Gastroesophageal sphincter (tissue), 4 donors: ENCODE measurements at regions not wholly inside any gene's neighbourhood (a gene's known extent, or its start where the extent isn't known, plus 50 kb on each side); places are given as distances from the start of the nearest gene placed in this dataset.

Experiments used
- ATAC-seq: fragments of 150-250 bp; one replicate; pipeline ENCODE4 v1.9.1; 2016; ENCODE audit warnings: mild to moderate bottlenecking, moderate library complexity
- H3K27ac ChIP-seq, 4 donors: fragments of 200-600 bp; sonication (generic) in 3 of 4; 1 replicate in 3 of 4; 2 replicates in 1 of 4; pipeline ENCODE4 v1.5.1; 2016 to 2019
- H3K27me3 ChIP-seq: fragments of 200-600 bp; sonication (generic); one replicate; pipeline ENCODE4 v1.5.1; 2019
- H3K36me3 ChIP-seq, 2 donors: fragments of 200-600 bp; sonication (generic); one replicate each; pipeline ENCODE4 v1.5.1; 2019; ENCODE audit warnings: control low read depth in 1 of 2
- H3K4me1 ChIP-seq, 3 donors: fragments of 200-600 bp; sonication (generic); 1 replicate in 2 of 3; 2 replicates in 1 of 3; pipeline ENCODE4 v1.5.1; 2016 to 2019; ENCODE audit warnings: control low read depth in 2 of 3
- H3K4me3 ChIP-seq, 2 donors: fragments of 200-600 bp; sonication (generic); one replicate each; pipeline ENCODE4 v1.5.1; 2019; ENCODE audit warnings: mild to moderate bottlenecking in 1 of 2, moderate library complexity in 1 of 2
- H3K9me3 ChIP-seq, 3 donors: fragments of 200-600 bp; sonication (generic); one replicate each; pipeline ENCODE4 v1.5.1; 2017 to 2019; ENCODE audit warnings: control low read depth in 2 of 3
- CTCF ChIP-seq, 4 experiments: fragments of 200-600 bp in 2 of 4; fragments of 450-650 bp in 2 of 4; sonication (generic) in 1 of 4; IDR thresholded peaks; one replicate each; pipeline ENCODE4 v1.5.1; 2017 to 2019; ENCODE audit warnings: antibody characterized with exemption in 4 of 4, mild to moderate bottlenecking in 2 of 4, moderate library complexity in 2 of 4
- EP300 ChIP-seq: sonication (generic); formaldehyde crosslinking; IDR thresholded peaks from one replicate; pipeline ENCODE4 v1.6.1; 2017; ENCODE audit warnings: antibody characterized with exemption, mild to moderate bottlenecking
- POLR2A ChIP-seq, 2 donors: fragments of 450-650 bp; IDR thresholded peaks; one replicate each; pipeline ENCODE4 v1.6.1; 2017; ENCODE audit warnings: antibody characterized with exemption in 2 of 2, mild to moderate bottlenecking in 2 of 2, moderate library complexity in 1 of 2
- POLR2AphosphoS5 ChIP-seq: sonication (generic); formaldehyde crosslinking; IDR thresholded peaks from one replicate; pipeline ENCODE4 v1.6.1; 2017; ENCODE audit warnings: antibody characterized with exemption
- WGBS, 2 donors: methylation state at CpG; one replicate each; pipeline ENCODE4 v1.1.5; 2018; ENCODE audit warnings: low coverage in 1 of 2; 5-methylcytosine and 5-hydroxymethylcytosine counted together

GRCh38 chr12:124147027-124147426, 147.9 kb upstream of the RFLNA start:
- 80% methylated on average over 2 of the region's 2 CpGs; no CpG with 5 or more reads in 1 of the 2 donors for WGBS, 2 donors
- H3K9me3 ChIP-seq, result peaks cover 0 to 7% (median 0%) of the 10 kb centered on the region in 3 donors
- H3K27ac ChIP-seq, result no peak overlapping the region
- ATAC-seq, result no peak
- H3K4me3 ChIP-seq, result no peak overlapping the region
- no peaks in the 10 kb centered on the region for H3K27me3 ChIP-seq
- H3K36me3 ChIP-seq, result no peaks in the 10 kb centered on the region
- TF ChIP-seq EP300 (no peak), CTCF (IDR thresholded peaks at IDR 0.05) (no peak), POLR2AphosphoS5 (no peak), POLR2A (IDR thresholded peaks at IDR 0.05) (no peak)
- H3K4me1 ChIP-seq, result peaks cover 0 to 9% (median 0%) of the 10 kb centered on the region in 3 donors

- H3K27ac ChIP-seq, result no peak overlapping the region
- H3K9me3 ChIP-seq, result peaks cover 0 to 6% (median 0%) of the 10 kb centered on the region in 3 donors
- ATAC-seq, result no peak
- H3K4me3 ChIP-seq, result no peak overlapping the region
- no peaks in the 10 kb centered on the region for H3K27me3 ChIP-seq
- peaks cover 0 to 9% (median 0%) of the 10 kb centered on the region in 3 donors for H3K4me1 ChIP-seq
- WGBS, 2 donors, result 56 to 59% methylated on average over 4 to 5 of the region's 6 CpGs
- TF ChIP-seq EP300, result no peak
- no peak for TF ChIP-seq POLR2A (IDR thresholded peaks at IDR 0.05)
- TF ChIP-seq CTCF (IDR thresholded peaks at IDR 0.05), result no peak
- TF ChIP-seq POLR2AphosphoS5, result no peak
- no peaks in the 10 kb centered on the region for H3K36me3 ChIP-seq
These were observed 147.3 kb upstream of the RFLNA start for GRCh38 chr12:124147575-124147974.

- H3K36me3 ChIP-seq, result no peaks in the 10 kb centered on the region
- WGBS, 2 donors, result 31 to 50% methylated on average over 8 to 9 of the region's 13 CpGs
- peak overlapping the region in 1 of 4 donors; percentile 28 for H3K27ac ChIP-seq
- H3K9me3 ChIP-seq, result no peaks in the 10 kb centered on the region
- peaks cover 0 to 9% (median 0%) of the 10 kb centered on the region in 3 donors for H3K4me1 ChIP-seq
- no peaks in the 10 kb centered on the region for H3K27me3 ChIP-seq
- ATAC-seq, result no peak
- no peak overlapping the region for H3K4me3 ChIP-seq
- no peak for TF ChIP-seq EP300
- no peak for TF ChIP-seq POLR2A (IDR thresholded peaks at IDR 0.05)
- no peak for TF ChIP-seq CTCF (IDR thresholded peaks at IDR 0.05)
- no peak for TF ChIP-seq POLR2AphosphoS5
These were observed 146.2 kb upstream of the RFLNA start for GRCh38 chr12:124148481-124149273.

- WGBS, 2 donors, result 80 to 85% methylated on average over 1 to 2 of the region's 7 CpGs
- Histone ChIP-seq H3K36me3 (no peaks in the 10 kb centered on the region), H3K27ac (peak overlapping the region in 1 of 4 donors; percentile 28), H3K27me3 (no peaks in the 10 kb centered on the region), H3K9me3 (no peaks in the 10 kb centered on the region), H3K4me1 (peaks cover 0 to 9% (median 0%) of the 10 kb centered on the region in 3 donors), H3K4me3 (no peak overlapping the region)
- no peak for ATAC-seq
- TF ChIP-seq CTCF (IDR thresholded peaks at IDR 0.05) (no peak), POLR2AphosphoS5 (no peak), EP300 (no peak)
These were observed 145.6 kb upstream of the RFLNA start for GRCh38 chr12:124149287-124149686.

GRCh38 chr12:124150168-124150567, 144.7 kb upstream of the RFLNA start:
- Histone ChIP-seq H3K36me3 (no peaks in the 10 kb centered on the region), H3K27me3 (no peaks in the 10 kb centered on the region), H3K27ac (no peak overlapping the region), H3K4me1 (peaks cover 0 to 9% (median 0%) of the 10 kb centered on the region in 3 donors), H3K4me3 (no peak overlapping the region), H3K9me3 (no peaks in the 10 kb centered on the region)
- WGBS, 2 donors, result 59% methylated on average over 5 of the region's 5 CpGs; no CpG with 5 or more reads in 1 of the 2 donors
- TF ChIP-seq CTCF (IDR thresholded peaks at IDR 0.05) (no peak), POLR2AphosphoS5 (no peak), EP300 (no peak), POLR2A (IDR thresholded peaks at IDR 0.05) (no peak)
- no peak for ATAC-seq
